ENCODE measurements at regions not wholly inside any gene's neighbourhood (a gene's known extent, or its start where the extent isn't known, plus 50 kb on each side); places are given as distances from the start of the nearest gene placed in this dataset.

- H3K4me3 ChIP-seq (ENCODE audit: low read depth, low read length): no peak overlapping the region
- DNase-seq (ENCODE audit: low read depth): no peak
- TF ChIP-seq, protein P1, sequence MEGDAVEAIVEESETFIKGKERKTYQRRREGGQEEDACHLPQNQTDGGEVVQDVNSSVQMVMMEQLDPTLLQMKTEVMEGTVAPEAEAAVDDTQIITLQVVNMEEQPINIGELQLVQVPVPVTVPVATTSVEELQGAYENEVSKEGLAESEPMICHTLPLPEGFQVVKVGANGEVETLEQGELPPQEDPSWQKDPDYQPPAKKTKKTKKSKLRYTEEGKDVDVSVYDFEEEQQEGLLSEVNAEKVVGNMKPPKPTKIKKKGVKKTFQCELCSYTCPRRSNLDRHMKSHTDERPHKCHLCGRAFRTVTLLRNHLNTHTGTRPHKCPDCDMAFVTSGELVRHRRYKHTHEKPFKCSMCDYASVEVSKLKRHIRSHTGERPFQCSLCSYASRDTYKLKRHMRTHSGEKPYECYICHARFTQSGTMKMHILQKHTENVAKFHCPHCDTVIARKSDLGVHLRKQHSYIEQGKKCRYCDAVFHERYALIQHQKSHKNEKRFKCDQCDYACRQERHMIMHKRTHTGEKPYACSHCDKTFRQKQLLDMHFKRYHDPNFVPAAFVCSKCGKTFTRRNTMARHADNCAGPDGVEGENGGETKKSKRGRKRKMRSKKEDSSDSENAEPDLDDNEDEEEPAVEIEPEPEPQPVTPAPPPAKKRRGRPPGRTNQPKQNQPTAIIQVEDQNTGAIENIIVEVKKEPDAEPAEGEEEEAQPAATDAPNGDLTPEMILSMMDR (IDR thresholded peaks at IDR 0.05; ENCODE audit: insufficient read depth, low read depth, low read length): no peak
Observed at GRCh38 chr11:33552756-33553155, 147.9 kb downstream of the C11orf91 start.

DNA sequence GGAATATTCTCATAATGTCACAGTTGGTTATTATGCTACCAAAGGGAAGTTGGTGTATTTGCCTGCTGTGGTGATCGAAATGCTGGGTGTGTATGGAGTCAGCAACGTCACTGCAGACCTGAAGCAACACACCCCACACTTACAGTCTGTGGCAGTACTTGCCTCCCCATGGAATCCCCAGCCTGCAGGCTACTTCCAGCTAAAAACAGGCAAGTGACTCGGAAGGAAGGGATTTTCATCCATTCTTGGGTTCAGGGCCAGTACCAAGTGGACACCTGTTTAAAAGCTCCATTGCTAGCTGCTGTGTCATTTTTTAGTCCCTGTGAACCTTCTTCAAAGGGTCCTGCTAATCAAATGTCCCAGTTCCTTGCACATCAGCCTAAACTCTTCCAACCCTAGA is 149.6 kb downstream of the C11orf91 start:
- H3K4me3 ChIP-seq (ENCODE audit: low read depth, low read length): no peak overlapping the region
- DNase-seq (ENCODE audit: low read depth): no peak
- TF ChIP-seq, protein P1 (IDR thresholded peaks at IDR 0.05; ENCODE audit: insufficient read depth, low read depth, low read length): no peak

GRCh38 chr11:33549483-33549882 is 151.1 kb downstream of the C11orf91 start:
- no peak for DNase-seq (ENCODE audit: low read depth)
- H3K4me3 ChIP-seq (ENCODE audit: low read depth, low read length): no peak overlapping the region
- TF ChIP-seq, protein P1 (IDR thresholded peaks at IDR 0.05; ENCODE audit: insufficient read depth, low read depth, low read length): no peak

DNA sequence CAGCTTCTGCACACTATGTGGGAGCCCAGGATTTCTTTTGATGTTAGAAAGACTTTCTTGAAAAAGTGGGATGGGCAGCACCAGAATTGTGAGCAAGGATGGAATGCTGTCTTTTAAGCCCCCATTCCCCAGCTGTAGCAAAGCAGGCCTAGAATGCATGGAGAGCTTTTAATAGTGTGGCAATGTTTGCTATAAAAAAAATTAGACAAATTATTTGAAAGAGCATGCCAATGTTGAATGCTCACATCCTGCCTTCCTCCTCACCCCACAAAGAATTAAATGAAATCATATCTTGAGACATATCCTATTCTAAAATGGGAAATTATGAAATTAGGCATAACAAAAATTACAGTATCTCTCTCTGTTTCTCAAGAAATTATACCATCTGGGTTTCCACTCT is 154.7 kb downstream of the C11orf91 start:
- no peak overlapping the region for H3K4me3 ChIP-seq (ENCODE audit: low read depth, low read length)
- DNase-seq (ENCODE audit: low read depth): no peak
- TF ChIP-seq, protein P1 (IDR thresholded peaks at IDR 0.05; ENCODE audit: insufficient read depth, low read depth, low read length): no peak

- DNase-seq (ENCODE audit: low read depth): no peak
- TF ChIP-seq, protein P1 (IDR thresholded peaks at IDR 0.05; ENCODE audit: insufficient read depth, low read depth, low read length): no peak
- H3K4me3 ChIP-seq (ENCODE audit: low read depth, low read length): no peak overlapping the region
Observed at GRCh38 chr11:33544593-33545373, 155.8 kb downstream of the C11orf91 start.

DNA sequence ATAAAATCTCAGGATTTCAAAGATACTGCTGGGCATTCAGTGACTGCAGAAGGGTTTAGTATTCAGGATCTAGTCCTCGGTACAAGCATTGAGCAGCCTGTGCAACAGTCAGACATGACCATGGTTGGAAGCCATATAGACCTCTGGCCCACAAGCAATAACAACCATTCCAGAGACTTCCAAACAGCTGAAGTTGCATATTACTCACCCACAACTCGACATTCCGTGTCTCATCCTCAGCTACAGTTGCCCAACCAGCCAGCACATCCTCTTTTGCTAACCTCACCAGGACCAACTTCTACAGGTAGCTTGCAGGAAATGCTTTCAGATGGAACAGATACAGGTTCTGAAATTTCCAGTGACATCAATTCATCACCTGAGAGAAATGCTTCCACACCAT is 156.8 kb downstream of the C11orf91 start:
- H3K4me3 ChIP-seq (ENCODE audit: low read depth, low read length): no peak overlapping the region
- TF ChIP-seq, protein P1 (IDR thresholded peaks at IDR 0.05; ENCODE audit: insufficient read depth, low read depth, low read length): no peak
- DNase-seq (ENCODE audit: low read depth): no peak

DNA sequence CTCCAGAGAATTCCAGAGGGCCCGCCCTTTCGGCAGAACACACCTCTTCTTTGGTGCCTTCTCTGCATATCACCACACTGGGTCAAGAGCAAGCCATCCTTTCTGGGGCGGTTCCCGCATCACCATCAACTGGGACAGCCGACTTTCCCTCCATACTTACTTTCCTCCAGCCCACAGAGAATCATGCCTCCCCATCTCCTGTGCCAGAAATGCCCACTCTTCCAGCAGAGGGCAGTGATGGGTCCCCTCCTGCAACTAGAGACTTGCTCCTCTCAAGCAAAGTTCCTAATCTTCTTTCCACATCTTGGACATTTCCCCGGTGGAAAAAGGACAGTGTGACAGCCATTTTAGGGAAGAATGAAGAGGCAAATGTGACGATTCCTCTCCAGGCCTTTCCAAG is 157.7 kb downstream of the C11orf91 start:
- TF ChIP-seq, protein P1 (IDR thresholded peaks at IDR 0.05; ENCODE audit: insufficient read depth, low read depth, low read length): peak; percentile 82
- DNase-seq (ENCODE audit: low read depth): peak; percentile 57
- H3K4me3 ChIP-seq (ENCODE audit: low read depth, low read length): no peak overlapping the region
